ENCODE measurements at regions not wholly inside any gene's neighbourhood (a gene's known extent, or its start where the extent isn't known, plus 50 kb on each side); places are given as distances from the start of the nearest gene placed in this dataset.
A peak's percentile ranks its signal among the peaks of the same experiment; 100 is the strongest.
"Not testable (repeated sequence)": the region's sequence is repeated elsewhere in the genome, so short reads cannot be mapped to it uniquely, and the experiment has no call there.

- peak overlapping the region in 1 of 2 donors; percentile 64 for H3K27ac ChIP-seq (ENCODE audit: low read depth in 1 of 2, low read length in 2 of 2)
- H3K4me1 Mint-ChIP-seq = peaks cover 38% of the 10 kb centered on the region
- no peak for TF ChIP-seq CTCF (IDR thresholded peaks at IDR 0.05)
- no peaks in the 10 kb centered on the region for H4K20me1 ChIP-seq (ENCODE audit: insufficient read depth, low read length)
- peaks cover 0 to 8% of the 10 kb centered on the region in 2 donors for H3K36me3 Mint-ChIP-seq
- H2AFZ ChIP-seq (ENCODE audit: insufficient read depth, low read depth, low read length, poor library complexity, severe bottlenecking) = no peak overlapping the region
- no peaks in the 10 kb centered on the region for H3K36me3 ChIP-seq (replicated peaks in 1 of 2; ENCODE audit: control insufficient read depth in 1 of 2, insufficient read depth in 2 of 2, low read length in 2 of 2)
- H3K27me3 ChIP-seq (ENCODE audit: control insufficient read depth in 2 of 2, insufficient read depth in 2 of 2, low read length in 2 of 2) = no peaks in the 10 kb centered on the region
- 64% methylated on average over 3 of the region's 4 CpGs for WGBS (ENCODE audit: insufficient coverage)
- H3K79me2 ChIP-seq (ENCODE audit: insufficient read depth, low read length) = no peaks in the 10 kb centered on the region
- DNase-seq = peak; percentile 45 to 88 (median 45)
- H3K4me2 ChIP-seq (replicated peaks; ENCODE audit: extremely low read depth, low read length, poor library complexity, severe bottlenecking) = peak overlapping the region; percentile 22
- H3K4me1 ChIP-seq (ENCODE audit: control insufficient read depth in 1 of 2, insufficient read depth in 2 of 2, low read length in 2 of 2) = peaks cover 19 to 29% of the 10 kb centered on the region in 2 donors
- intact Hi-C loops (cut with micrococcal nuclease) = loop anchor here in 1 of 2 donors (10.0 kb wide), 1 partner anchor 71 kb away; no protein-coding TSS in a partner anchor
- H3K4me3 ChIP-seq (replicated peaks in 1 of 3; ENCODE audit: low read depth in 2 of 3, low read length in 3 of 3) = no peak overlapping the region
- peaks cover 0 to 6% (median 3%) of the 10 kb centered on the region in 3 donors for H3K27me3 Mint-ChIP-seq (ENCODE audit: low read depth in 3 of 3)
- H3K9me3 ChIP-seq (replicated peaks in 1 of 2; ENCODE audit: control insufficient read depth in 1 of 2, insufficient read depth in 1 of 2, low read length in 2 of 2) = peaks cover 0 to 6% of the 10 kb centered on the region in 2 donors
- peak overlapping the region in 1 of 2 donors; percentile 16 for H3K4me3 Mint-ChIP-seq
- H3K9me3 Mint-ChIP-seq = peaks cover 4 to 11% (median 6%) of the 10 kb centered on the region in 7 donors
- H3K9ac ChIP-seq (ENCODE audit: insufficient read depth, low read length, poor library complexity, severe bottlenecking) = peak overlapping the region; percentile 42
- H3K27ac Mint-ChIP-seq = peak overlapping the region; percentile 3 to 86 (median 50)
Measured at GRCh38 chr1:65083263-65083896, 64.6 kb upstream of the AK4 start.

GRCh38 chr1:65084066-65084465, 63.9 kb upstream of the AK4 start:
- peak in 2 of 3 donors; percentile 20 to 56 for DNase-seq
- Histone ChIP-seq H3K27me3 (ENCODE audit: control insufficient read depth in 2 of 2, insufficient read depth in 2 of 2, low read length in 2 of 2) (no peaks in the 10 kb centered on the region), H3K4me2 (replicated peaks; ENCODE audit: extremely low read depth, low read length, poor library complexity, severe bottlenecking) (peak overlapping the region; percentile 22), H3K9me3 (replicated peaks in 1 of 2; ENCODE audit: control insufficient read depth in 1 of 2, insufficient read depth in 1 of 2, low read length in 2 of 2) (peaks cover 0 to 6% of the 10 kb centered on the region in 2 donors), H3K27ac (ENCODE audit: low read depth in 1 of 2, low read length in 2 of 2) (peak overlapping the region in 1 of 2 donors; percentile 64), H3K4me1 (ENCODE audit: control insufficient read depth in 1 of 2, insufficient read depth in 2 of 2, low read length in 2 of 2) (peaks cover 19 to 29% of the 10 kb centered on the region in 2 donors), H3K4me3 (replicated peaks in 1 of 3; ENCODE audit: low read depth in 2 of 3, low read length in 3 of 3) (peak overlapping the region in 1 of 3 experiments; percentile 19), H4K20me1 (ENCODE audit: insufficient read depth, low read length) (no peaks in the 10 kb centered on the region), H2AFZ (ENCODE audit: insufficient read depth, low read depth, low read length, poor library complexity, severe bottlenecking) (no peak overlapping the region), H3K79me2 (ENCODE audit: insufficient read depth, low read length) (no peaks in the 10 kb centered on the region), H3K36me3 (replicated peaks in 1 of 2; ENCODE audit: control insufficient read depth in 1 of 2, insufficient read depth in 2 of 2, low read length in 2 of 2) (no peaks in the 10 kb centered on the region), H3K9ac (ENCODE audit: insufficient read depth, low read length, poor library complexity, severe bottlenecking) (peak overlapping the region; percentile 42)
- Mint-ChIP-seq H3K9me3 (peaks cover 4 to 11% (median 6%) of the 10 kb centered on the region in 7 donors), H3K36me3 (peaks cover 0 to 8% of the 10 kb centered on the region in 2 donors), H3K27me3 (ENCODE audit: low read depth in 3 of 3) (peaks cover 0 to 6% (median 3%) of the 10 kb centered on the region in 3 donors), H3K4me1 (peaks cover 38% of the 10 kb centered on the region), H3K4me3 (no peak overlapping the region), H3K27ac (peak overlapping the region; percentile 57 to 87 (median 78))
- intact Hi-C loops (cut with micrococcal nuclease) = loop anchor here in 1 of 2 donors (10.0 kb wide), 1 partner anchor 71 kb away; no protein-coding TSS in a partner anchor
- no CpG with 5 or more reads among the region's 2 CpGs for WGBS (ENCODE audit: insufficient coverage)
- no peak for TF ChIP-seq CTCF (IDR thresholded peaks at IDR 0.05)

DNA sequence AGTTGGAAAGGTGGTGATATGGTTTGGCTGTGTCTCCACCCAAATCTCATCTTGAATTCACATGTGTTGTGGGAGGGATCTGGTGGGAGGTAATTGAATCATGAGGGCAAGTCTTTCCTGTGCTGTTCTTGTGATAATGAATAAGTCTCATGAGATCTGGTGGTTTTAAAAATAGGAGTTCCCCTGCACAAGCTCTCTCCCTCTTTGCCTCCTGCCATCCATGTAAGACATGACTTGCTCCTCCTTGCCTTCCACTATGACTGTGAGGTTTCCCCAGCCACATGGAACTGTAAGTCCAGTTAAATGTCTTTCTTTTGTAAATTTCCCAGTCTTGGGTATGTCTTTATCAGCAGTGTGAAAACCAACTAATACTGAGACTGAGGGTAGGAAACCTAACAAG, 60.5 kb upstream of the AK4 start:
- H3K9me3 ChIP-seq (replicated peaks in 1 of 2; ENCODE audit: control insufficient read depth in 1 of 2, insufficient read depth in 1 of 2, low read length in 2 of 2); H3K27ac Mint-ChIP-seq; H3K36me3 ChIP-seq (replicated peaks in 1 of 2; ENCODE audit: control insufficient read depth in 1 of 2, insufficient read depth in 2 of 2, low read length in 2 of 2); H3K4me3 ChIP-seq (replicated peaks in 1 of 3; ENCODE audit: low read depth in 2 of 3, low read length in 3 of 3); H3K36me3 Mint-ChIP-seq; H4K20me1 ChIP-seq (ENCODE audit: insufficient read depth, low read length); H3K27me3 ChIP-seq (ENCODE audit: control insufficient read depth in 2 of 2, insufficient read depth in 2 of 2, low read length in 2 of 2); H3K27me3 Mint-ChIP-seq (ENCODE audit: low read depth in 3 of 3); H3K4me2 ChIP-seq (replicated peaks; ENCODE audit: extremely low read depth, low read length, poor library complexity, severe bottlenecking); H3K79me2 ChIP-seq (ENCODE audit: insufficient read depth, low read length); H3K27ac ChIP-seq (ENCODE audit: low read depth in 1 of 2, low read length in 2 of 2); H3K9ac ChIP-seq (ENCODE audit: insufficient read depth, low read length, poor library complexity, severe bottlenecking); H3K4me3 Mint-ChIP-seq; H2AFZ ChIP-seq (ENCODE audit: insufficient read depth, low read depth, low read length, poor library complexity, severe bottlenecking): not testable (repeated sequence)
- H3K9me3 Mint-ChIP-seq = peaks cover 4 to 11% (median 6%) of the 10 kb centered on the region in 7 donors
- peak in 1 of 3 donors; percentile 37 for DNase-seq
- intact Hi-C loops (cut with micrococcal nuclease) = loop anchor here in 1 of 2 donors (10.0 kb wide), 1 partner anchor 67 kb away; no protein-coding TSS in a partner anchor
- peaks cover 52% of the 10 kb centered on the region for H3K4me1 Mint-ChIP-seq
- H3K4me1 ChIP-seq (ENCODE audit: control insufficient read depth in 1 of 2, insufficient read depth in 2 of 2, low read length in 2 of 2) = peaks cover 31 to 46% of the 10 kb centered on the region in 2 donors
